Activated CD4-positive, alpha-beta T cell treated with anti-CD3 and anti-CD28 coated beads, Interleukin-2, amount 10 ng/mL, durations not matched to agents 24 days and 14 days (primary cell): ENCODE measurements at regions not wholly inside any gene's neighbourhood (a gene's known extent, or its start where the extent isn't known, plus 50 kb on each side); places are given as distances from the start of the nearest gene placed in this dataset.

Source experiments
- DNase-seq: peaks from one replicate; pipeline ENCODE4 v3.0.0; 2022
- H3K27ac Mint-ChIP-seq: one replicate; pipeline ENCODE4 v1.8.0; 2022; ENCODE audit warnings: mild to moderate bottlenecking, mixed read lengths
- H3K27me3 Mint-ChIP-seq: one replicate; pipeline ENCODE4 v1.8.0; 2022; ENCODE audit warnings: mixed read lengths
- H3K36me3 Mint-ChIP-seq: one replicate; pipeline ENCODE4 v1.8.0; 2022; ENCODE audit warnings: low read depth, mild to moderate bottlenecking, mixed read lengths
- H3K4me1 Mint-ChIP-seq: one replicate; pipeline ENCODE4 v1.8.0; 2021; ENCODE audit warnings: mixed read lengths
- H3K4me3 Mint-ChIP-seq: one replicate; pipeline ENCODE4 v1.8.0; 2022; ENCODE audit warnings: mild to moderate bottlenecking, moderate library complexity, mixed read lengths
- H3K9me3 Mint-ChIP-seq: one replicate; pipeline ENCODE4 v1.8.0; 2021; ENCODE audit warnings: mixed read lengths
- intact Hi-C: fragments of 100-400 bp; cut with micrococcal nuclease; formaldehyde crosslinking; loops from one replicate; pipeline ENCODE4 v1.15.1; 2023

DNA sequence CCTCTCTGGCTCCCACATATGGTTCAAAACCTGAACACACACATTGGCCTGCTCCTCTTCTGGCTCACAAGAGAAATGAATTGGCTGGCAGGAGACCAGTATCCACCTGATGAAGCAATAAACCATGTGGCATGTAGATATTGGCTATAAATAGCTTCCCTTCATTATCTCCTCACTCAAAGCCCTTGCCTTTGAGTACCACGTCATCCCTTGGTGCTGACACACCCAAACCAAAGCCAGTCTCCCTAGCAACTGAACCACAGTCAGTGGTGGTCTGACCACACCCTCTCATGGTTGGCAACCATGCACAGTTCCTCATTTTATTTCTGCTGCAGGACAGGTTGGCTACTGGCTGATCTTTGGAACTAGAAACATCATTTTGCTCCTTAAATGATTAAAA is 98.8 kb downstream of the ZNF621 start:
- intact Hi-C loops = no loop called here
- peak; percentile 86 for DNase-seq
- H3K27me3 Mint-ChIP-seq = peaks cover 2% of the 10 kb centered on the region
- no peak overlapping the region for H3K27ac Mint-ChIP-seq
- peaks cover 3% of the 10 kb centered on the region for H3K4me1 Mint-ChIP-seq
- peaks cover under 1% of the 10 kb centered on the region for H3K36me3 Mint-ChIP-seq
- H3K9me3 Mint-ChIP-seq = peaks cover 12% of the 10 kb centered on the region
- no peak overlapping the region for H3K4me3 Mint-ChIP-seq

GRCh38 chr3:40624189-40624769 is 99.5 kb downstream of the ZNF621 start:
- Mint-ChIP-seq H3K4me3 (no peak overlapping the region), H3K9me3 (peaks cover 16% of the 10 kb centered on the region), H3K4me1 (peaks cover 3% of the 10 kb centered on the region), H3K27me3 (peaks cover 2% of the 10 kb centered on the region), H3K36me3 (peaks cover 3% of the 10 kb centered on the region), H3K27ac (no peak overlapping the region)
- intact Hi-C loops = no loop called here
- DNase-seq = no peak

DNA sequence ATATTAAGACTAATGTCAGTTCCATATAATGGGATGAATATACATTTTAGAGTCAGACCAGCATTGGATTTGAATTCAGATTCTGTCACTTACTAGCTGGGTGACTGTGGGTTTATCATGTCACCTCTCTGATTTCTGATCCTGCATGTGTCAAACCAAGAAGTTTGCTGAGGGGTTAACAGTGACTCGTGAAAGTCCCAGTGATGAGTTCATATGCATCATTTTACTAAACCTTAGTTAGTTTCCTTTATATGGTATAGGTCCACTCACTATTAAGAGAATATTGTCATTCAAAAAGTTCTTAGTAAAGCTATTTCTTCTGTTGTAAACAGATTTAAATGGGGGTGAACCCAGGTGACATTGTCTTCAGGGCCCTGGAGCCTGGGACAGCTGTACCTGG is 102.3 kb downstream of the ZNF621 start:
- peaks cover 28% of the 10 kb centered on the region for H3K9me3 Mint-ChIP-seq
- H3K27me3 Mint-ChIP-seq = peaks cover 2% of the 10 kb centered on the region

GRCh38 chr3:40628984-40629383 is 104.2 kb downstream of the ZNF621 start:
- no peak for DNase-seq
- no peak overlapping the region for H3K27ac Mint-ChIP-seq
- H3K4me3 Mint-ChIP-seq = no peak overlapping the region
- H3K9me3 Mint-ChIP-seq = peaks cover 20% of the 10 kb centered on the region
- no peaks in the 10 kb centered on the region for H3K27me3 Mint-ChIP-seq
- peaks cover 3% of the 10 kb centered on the region for H3K36me3 Mint-ChIP-seq
- intact Hi-C loops = no loop called here
- no peaks in the 10 kb centered on the region for H3K4me1 Mint-ChIP-seq

More for the DNA sequence above, 102.3 kb downstream of the ZNF621 start:
- no peak overlapping the region for H3K4me3 Mint-ChIP-seq
- intact Hi-C loops = no loop called here
- H3K36me3 Mint-ChIP-seq = peaks cover 3% of the 10 kb centered on the region
- DNase-seq = no peak
- H3K27ac Mint-ChIP-seq = no peak overlapping the region
- H3K4me1 Mint-ChIP-seq = no peaks in the 10 kb centered on the region

GRCh38 chr3:40631341-40631995 is 106.7 kb downstream of the ZNF621 start:
- intact Hi-C loops = no loop called here
- no peak overlapping the region for H3K27ac Mint-ChIP-seq
- H3K27me3 Mint-ChIP-seq = peaks cover 3% of the 10 kb centered on the region
- peaks cover 24% of the 10 kb centered on the region for H3K9me3 Mint-ChIP-seq
- peaks cover 3% of the 10 kb centered on the region for H3K36me3 Mint-ChIP-seq
- no peak overlapping the region for H3K4me3 Mint-ChIP-seq
- DNase-seq = no peak
- no peaks in the 10 kb centered on the region for H3K4me1 Mint-ChIP-seq

GRCh38 chr3:40637906-40638305 is 113.1 kb downstream of the ZNF621 start:
- Mint-ChIP-seq H3K4me3 (no peak overlapping the region), H3K27me3 (peaks cover 3% of the 10 kb centered on the region), H3K27ac (no peak overlapping the region), H3K4me1 (no peaks in the 10 kb centered on the region), H3K9me3 (peaks cover 8% of the 10 kb centered on the region), H3K36me3 (no peaks in the 10 kb centered on the region)
- intact Hi-C loops = no loop called here
- DNase-seq = no peak

DNA sequence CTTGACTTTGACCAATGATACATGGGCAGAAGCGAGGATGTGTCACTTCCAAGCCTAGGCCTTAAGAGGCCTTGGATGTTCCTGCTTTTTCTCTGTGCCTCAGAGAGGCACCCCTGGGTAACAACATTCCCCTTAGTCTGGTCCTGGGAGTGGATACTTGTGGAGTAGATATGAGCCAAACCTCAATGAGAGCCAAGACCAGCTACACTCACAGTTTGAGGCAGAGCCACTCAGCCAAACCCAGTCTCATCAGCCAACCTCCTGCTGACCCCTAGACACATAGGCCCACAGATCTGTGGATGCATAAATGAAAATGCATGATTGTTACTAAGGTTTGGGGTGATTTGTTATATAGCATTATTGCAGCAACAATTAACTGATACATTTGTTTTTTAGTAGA is 114.2 kb downstream of the ZNF621 start:
- no peak for DNase-seq
- peaks cover 8% of the 10 kb centered on the region for H3K9me3 Mint-ChIP-seq
- H3K36me3 Mint-ChIP-seq = no peaks in the 10 kb centered on the region
- intact Hi-C loops = no loop called here
- no peak overlapping the region for H3K27ac Mint-ChIP-seq
- no peaks in the 10 kb centered on the region for H3K4me1 Mint-ChIP-seq
- H3K27me3 Mint-ChIP-seq = peaks cover 3% of the 10 kb centered on the region
- H3K4me3 Mint-ChIP-seq = no peak overlapping the region

DNA sequence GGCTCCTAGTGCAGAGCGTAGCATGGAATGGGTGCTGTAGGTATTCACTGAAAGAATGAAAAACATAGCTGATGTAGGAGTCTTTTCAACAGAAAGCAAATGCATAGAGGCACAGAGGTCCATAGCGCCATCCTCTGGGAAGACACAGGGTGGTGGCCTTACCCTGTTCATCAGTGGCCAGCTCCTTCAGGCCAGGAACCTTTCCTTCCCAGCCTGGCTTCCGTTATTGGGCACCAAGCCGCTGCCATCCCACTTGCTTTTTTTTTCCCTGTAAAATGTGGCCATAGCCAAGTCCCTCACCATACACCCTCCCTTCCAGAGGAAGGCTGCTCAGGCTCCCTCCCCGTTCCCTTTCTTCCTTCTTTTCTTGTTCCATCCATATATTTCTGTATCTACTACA is 118.1 kb downstream of the ZNF621 start:
- no peak for DNase-seq
- no peaks in the 10 kb centered on the region for H3K4me1 Mint-ChIP-seq
- no peak overlapping the region for H3K4me3 Mint-ChIP-seq
- no peak overlapping the region for H3K27ac Mint-ChIP-seq
- H3K27me3 Mint-ChIP-seq = no peaks in the 10 kb centered on the region
- intact Hi-C loops = no loop called here
- peaks cover 4% of the 10 kb centered on the region for H3K9me3 Mint-ChIP-seq
- H3K36me3 Mint-ChIP-seq = no peaks in the 10 kb centered on the region

DNA sequence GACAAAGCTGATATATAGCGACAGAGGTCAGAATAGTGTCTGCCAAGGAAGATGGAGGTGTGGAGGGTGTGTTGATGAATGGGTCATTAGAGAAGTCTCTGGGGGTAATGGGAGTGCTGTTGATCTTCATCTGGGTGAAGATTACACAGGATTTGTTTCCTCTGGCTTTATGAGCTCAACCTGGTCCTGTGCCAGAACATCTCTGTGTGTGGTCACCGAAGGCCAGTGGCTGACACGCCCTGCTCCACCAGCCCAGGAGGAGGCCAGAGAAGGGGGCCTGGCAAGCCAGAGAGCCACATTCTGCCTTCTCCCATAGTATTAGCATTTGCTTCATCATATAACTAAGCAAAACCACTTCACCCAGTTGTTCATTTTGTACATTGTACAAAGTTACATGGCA is 121.1 kb downstream of the ZNF621 start:
- DNase-seq = no peak
- H3K4me3 Mint-ChIP-seq = no peak overlapping the region
- H3K27ac Mint-ChIP-seq = no peak overlapping the region
- no peaks in the 10 kb centered on the region for H3K27me3 Mint-ChIP-seq
- H3K9me3 Mint-ChIP-seq = no peaks in the 10 kb centered on the region
- H3K4me1 Mint-ChIP-seq = no peaks in the 10 kb centered on the region
- intact Hi-C loops = no loop called here
- no peaks in the 10 kb centered on the region for H3K36me3 Mint-ChIP-seq

GRCh38 chr3:40649346-40649745 is 124.6 kb downstream of the ZNF621 start:
- Mint-ChIP-seq H3K27ac (no peak overlapping the region), H3K9me3 (no peaks in the 10 kb centered on the region), H3K36me3 (no peaks in the 10 kb centered on the region), H3K27me3 (no peaks in the 10 kb centered on the region), H3K4me1 (no peaks in the 10 kb centered on the region), H3K4me3 (no peak overlapping the region)
- intact Hi-C loops = no loop called here
- no peak for DNase-seq

GRCh38 chr3:40652072-40652471 is 127.3 kb downstream of the ZNF621 start:
- Mint-ChIP-seq H3K27ac (no peak overlapping the region), H3K4me1 (no peaks in the 10 kb centered on the region), H3K27me3 (no peaks in the 10 kb centered on the region), H3K9me3 (no peaks in the 10 kb centered on the region), H3K36me3 (no peaks in the 10 kb centered on the region), H3K4me3 (no peak overlapping the region)
- DNase-seq = no peak
- intact Hi-C loops = no loop called here

DNA sequence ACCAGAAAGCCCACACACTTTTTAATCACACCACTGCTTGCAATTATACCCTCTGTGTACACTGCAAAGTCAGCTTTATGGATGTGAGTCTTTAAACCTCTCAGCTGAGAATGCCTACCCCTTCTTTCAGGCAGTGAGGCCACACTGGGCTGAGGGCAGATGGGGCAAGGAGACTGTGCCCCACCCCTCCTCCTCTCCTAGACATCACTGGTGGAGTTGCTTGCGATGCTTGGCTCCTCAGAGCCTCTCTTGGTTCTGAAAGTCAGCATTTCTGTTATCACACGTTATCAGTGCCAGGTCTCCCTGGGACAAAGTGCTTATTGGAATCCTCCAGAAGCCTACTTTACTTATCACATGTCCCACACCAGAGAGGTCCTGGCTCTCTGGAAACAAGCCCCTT is 128.2 kb downstream of the ZNF621 start:
- no peak overlapping the region for H3K27ac Mint-ChIP-seq
- intact Hi-C loops = no loop called here
- H3K9me3 Mint-ChIP-seq = no peaks in the 10 kb centered on the region
- H3K4me1 Mint-ChIP-seq = no peaks in the 10 kb centered on the region
- no peaks in the 10 kb centered on the region for H3K36me3 Mint-ChIP-seq
- no peak for DNase-seq
- no peak overlapping the region for H3K4me3 Mint-ChIP-seq
- no peaks in the 10 kb centered on the region for H3K27me3 Mint-ChIP-seq

GRCh38 chr3:40653878-40654277 is 129.1 kb downstream of the ZNF621 start:
- no peaks in the 10 kb centered on the region for H3K9me3 Mint-ChIP-seq
- intact Hi-C loops = no loop called here
- H3K27me3 Mint-ChIP-seq = no peaks in the 10 kb centered on the region
- DNase-seq = no peak
- no peaks in the 10 kb centered on the region for H3K36me3 Mint-ChIP-seq
- no peak overlapping the region for H3K4me3 Mint-ChIP-seq
- H3K4me1 Mint-ChIP-seq = no peaks in the 10 kb centered on the region
- no peak overlapping the region for H3K27ac Mint-ChIP-seq

- intact Hi-C loops = no loop called here
- Mint-ChIP-seq H3K4me1 (no peaks in the 10 kb centered on the region), H3K36me3 (no peaks in the 10 kb centered on the region), H3K27me3 (no peaks in the 10 kb centered on the region), H3K27ac (no peak overlapping the region), H3K4me3 (no peak overlapping the region), H3K9me3 (no peaks in the 10 kb centered on the region)
- DNase-seq = no peak
Measured at GRCh38 chr3:40655551-40655950, 130.8 kb downstream of the ZNF621 start.

GRCh38 chr3:40657623-40658022 is 132.9 kb downstream of the ZNF621 start:
- Mint-ChIP-seq H3K36me3 (no peaks in the 10 kb centered on the region), H3K4me1 (no peaks in the 10 kb centered on the region), H3K27ac (no peak overlapping the region), H3K4me3 (no peak overlapping the region), H3K27me3 (no peaks in the 10 kb centered on the region), H3K9me3 (no peaks in the 10 kb centered on the region)
- intact Hi-C loops = no loop called here
- no peak for DNase-seq
